PC-9 (cell line): ENCODE measurements at regions not wholly inside any gene's neighbourhood (a gene's known extent, or its start where the extent isn't known, plus 50 kb on each side); places are given as distances from the start of the nearest gene placed in this dataset.

Experiments
- CTCF ChIP-seq: fragments of 200-600 bp; sonication (generic); conservative IDR thresholded peaks from 2 replicates; pipeline ENCODE4 v1.6.1; 2017; ENCODE audit warnings: mixed run types, antibody characterized with exemption, mild to moderate bottlenecking, moderate library complexity
- EZH2 ChIP-seq: fragments of 200-600 bp; sonication (generic); IDR thresholded peaks from 2 replicates; pipeline ENCODE4 v1.8.0; 2017; ENCODE audit warnings: antibody characterized with exemption, low read depth

GRCh38 chr22:47401976-47402770 lies 639.7 kb downstream of the TBC1D22A start:
- TF ChIP-seq EZH2 = no peak; the same call in 1 of the 2 replicates
- no peak for TF ChIP-seq CTCF
